GM23248 (cell line): ENCODE measurements at regions not wholly inside any gene's neighbourhood (a gene's known extent, or its start where the extent isn't known, plus 50 kb on each side); places are given as distances from the start of the nearest gene placed in this dataset.

Source experiments
- EZH2 ChIP-seq: fragments of 200-600 bp; sonication (generic); IDR thresholded peaks from 2 replicates; pipeline ENCODE4 v1.6.1; 2018; ENCODE audit warnings: antibody characterized with exemption, mild to moderate bottlenecking; ENCODE audit not compliant: insufficient read depth, poor library complexity, severe bottlenecking
- EZH2phosphoT487 ChIP-seq: fragments of 200-600 bp; sonication (generic); IDR thresholded peaks from 2 replicates; pipeline ENCODE4 v1.6.1; 2018; ENCODE audit warnings: antibody characterized with exemption, moderate library complexity, mild to moderate bottlenecking, low read depth; ENCODE audit not compliant: insufficient read depth

DNA sequence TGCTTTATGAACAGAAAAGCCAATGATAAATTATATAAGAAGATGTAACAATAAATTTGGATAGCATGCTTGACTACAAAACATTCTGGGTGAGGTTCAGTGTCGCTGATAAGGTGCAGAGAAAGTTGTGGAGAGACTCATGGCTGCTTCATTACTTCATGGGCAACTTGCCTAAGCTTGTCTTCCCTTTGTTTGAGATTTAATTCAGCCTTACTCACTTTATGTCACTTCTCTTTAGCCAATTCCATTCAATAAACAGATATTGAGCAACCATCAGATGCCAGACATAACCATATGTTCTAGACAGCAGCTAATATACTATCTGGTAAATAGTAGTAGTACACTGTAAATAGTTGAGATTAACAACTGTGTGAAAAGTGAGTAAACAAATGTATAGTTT is 401.5 kb upstream of the FRG2C start:
- TF ChIP-seq EZH2, result no peak
- TF ChIP-seq EZH2phosphoT487, result no peak
